Lower lobe of right lung (tissue), 2 donors: ENCODE measurements at regions not wholly inside any gene's neighbourhood (a gene's known extent, or its start where the extent isn't known, plus 50 kb on each side); places are given as distances from the start of the nearest gene placed in this dataset.
A peak's percentile ranks its signal among the peaks of the same experiment; 100 is the strongest.
"Not testable (repeated sequence)": the region's sequence is repeated elsewhere in the genome, so short reads cannot be mapped to it uniquely, and the experiment has no call there.

Experiments used
- ATAC-seq, 2 donors: fragments of 200-7000 bp; cut with Tn5 transposase; one replicate each; pipeline ENCODE4 v1.9.1; 2020 to 2022; ENCODE audit warnings: mild to moderate bottlenecking in 2 of 2, moderate library complexity in 2 of 2
- DNase-seq: peaks from one replicate; pipeline ENCODE4 v3.0.0-alpha.2; 2020
- H3K27ac ChIP-seq: fragments of 200-600 bp; one replicate; pipeline ENCODE4 v1.8.0; 2022
- H3K27me3 ChIP-seq: fragments of 200-600 bp; one replicate; pipeline ENCODE4 v1.8.0; 2022; ENCODE audit warnings: low read depth
- H3K36me3 ChIP-seq: fragments of 200-600 bp; one replicate; pipeline ENCODE4 v1.8.0; 2022; ENCODE audit warnings: mild to moderate bottlenecking
- H3K4me1 ChIP-seq: fragments of 200-600 bp; one replicate; pipeline ENCODE4 v1.8.0; 2022
- H3K4me3 ChIP-seq: fragments of 200-600 bp; one replicate; pipeline ENCODE4 v1.8.0; 2022; ENCODE audit warnings: mild to moderate bottlenecking
- H3K9me3 ChIP-seq: fragments of 200-600 bp; one replicate; pipeline ENCODE4 v1.8.0; 2022
- CTCF ChIP-seq: fragments of 200-600 bp; IDR thresholded peaks from one replicate; pipeline ENCODE4 v1.8.0; 2022; ENCODE audit warnings: antibody characterized with exemption, mild to moderate bottlenecking
- intact Hi-C: fragments of 100-400 bp; cut with DNase I; formaldehyde crosslinking; loops from one replicate; pipeline ENCODE4 v1.11.0; 2022
- donor health status: DM: no; HTN: yes; CAD: no; lungs with severe emphysema.

- H3K36me3 ChIP-seq, H3K4me1 ChIP-seq, ATAC-seq, intact Hi-C loops, H3K4me3 ChIP-seq, H3K9me3 ChIP-seq, H3K27ac ChIP-seq, H3K27me3 ChIP-seq, DNase-seq: not testable (repeated sequence)
These were observed 85.1 kb upstream of the MAP4 start for GRCh38 chr3:48101301-48101650.

- H3K9me3 ChIP-seq = no peaks in the 10 kb centered on the region
- DNase-seq (no peak), ATAC-seq (no peak)
- H3K27me3 ChIP-seq = no peaks in the 10 kb centered on the region
- no peak overlapping the region for H3K4me3 ChIP-seq
- no peak for TF ChIP-seq CTCF
- H3K4me1 ChIP-seq = peaks cover 9% of the 10 kb centered on the region
- H3K36me3 ChIP-seq = no peaks in the 10 kb centered on the region
- H3K27ac ChIP-seq = no peak overlapping the region
- intact Hi-C loops = no loop called here
These were observed 76.1 kb upstream of the MAP4 start for GRCh38 chr3:48092270-48092669.

GRCh38 chr3:48090166-48090939 lies 74.1 kb upstream of the MAP4 start:
- H3K4me1 ChIP-seq = peaks cover 28% of the 10 kb centered on the region
- no peaks in the 10 kb centered on the region for H3K27me3 ChIP-seq
- ATAC-seq = no peak
- H3K4me3 ChIP-seq = no peak overlapping the region
- no peak for DNase-seq
- H3K27ac ChIP-seq = no peak overlapping the region
- no peaks in the 10 kb centered on the region for H3K36me3 ChIP-seq
- intact Hi-C loops = no loop called here
- no peak for TF ChIP-seq CTCF
- H3K9me3 ChIP-seq = no peaks in the 10 kb centered on the region

GRCh38 chr3:48088749-48089466 lies 72.7 kb upstream of the MAP4 start:
- peak; percentile 97 to 98 for ATAC-seq
- H3K4me1 ChIP-seq = peaks cover 38% of the 10 kb centered on the region
- TF ChIP-seq CTCF = no peak
- no peaks in the 10 kb centered on the region for H3K27me3 ChIP-seq
- intact Hi-C loops = no loop called here
- peaks cover 2% of the 10 kb centered on the region for H3K36me3 ChIP-seq
- H3K9me3 ChIP-seq = no peaks in the 10 kb centered on the region
- H3K4me3 ChIP-seq = peak overlapping the region; percentile 88
- H3K27ac ChIP-seq = peak overlapping the region; percentile 96
- peak; percentile 98 for DNase-seq

- ATAC-seq (peak; percentile 5 to 11), DNase-seq (no peak)
- peaks cover 38% of the 10 kb centered on the region for H3K4me1 ChIP-seq
These were observed 72.0 kb upstream of the MAP4 start for GRCh38 chr3:48088056-48088748.

More at GRCh38 chr3:48088056-48088748, 72.0 kb upstream of the MAP4 start:
- Histone ChIP-seq H3K9me3 (no peaks in the 10 kb centered on the region), H3K4me3 (peak overlapping the region; percentile 88), H3K36me3 (peaks cover 9% of the 10 kb centered on the region), H3K27me3 (no peaks in the 10 kb centered on the region), H3K27ac (peak overlapping the region; percentile 96)
- intact Hi-C loops = no loop called here
- no peak for TF ChIP-seq CTCF
